ENCODE measurements at regions not wholly inside any gene's neighbourhood (a gene's known extent, or its start where the extent isn't known, plus 50 kb on each side); places are given as distances from the start of the nearest gene placed in this dataset.
"Not testable (repeated sequence)": the region's sequence is repeated elsewhere in the genome, so short reads cannot be mapped to it uniquely, and the experiment has no call there.

- ATAC-seq (ENCODE audit: poor library complexity) (no peak), DNase-seq (no peak)
- intact Hi-C loops (cut with DNase I), result no loop called here
Observed at GRCh38 chr5:112560371-112560770, 141.3 kb upstream of the EPB41L4A start.

GRCh38 chr5:112563169-112563826 is 144.2 kb upstream of the EPB41L4A start:
- intact Hi-C loops (cut with DNase I), result no loop called here
- no peak for DNase-seq
- ATAC-seq (ENCODE audit: poor library complexity), result no peak

- DNase-seq, result no peak
- no peak for ATAC-seq (ENCODE audit: poor library complexity)
- intact Hi-C loops (cut with DNase I), result no loop called here
Observed at GRCh38 chr5:112566251-112566650, 147.2 kb upstream of the EPB41L4A start.

- DNase-seq, result no peak
- ATAC-seq (ENCODE audit: poor library complexity), result no peak
- intact Hi-C loops (cut with DNase I), result no loop called here
Observed at GRCh38 chr5:112569596-112569995, 150.5 kb upstream of the EPB41L4A start.

- ATAC-seq (ENCODE audit: poor library complexity) (no peak), DNase-seq (no peak)
- intact Hi-C loops (cut with DNase I), result no loop called here
Observed at GRCh38 chr5:112570708-112571444, 151.8 kb upstream of the EPB41L4A start.

- DNase-seq, result no peak
- intact Hi-C loops (cut with DNase I), result no loop called here
- no peak for ATAC-seq (ENCODE audit: poor library complexity)
Observed at GRCh38 chr5:112573441-112573840, 154.4 kb upstream of the EPB41L4A start.

GRCh38 chr5:112574536-112574935 is 155.5 kb upstream of the EPB41L4A start:
- DNase-seq (no peak), ATAC-seq (ENCODE audit: poor library complexity) (no peak)
- intact Hi-C loops (cut with DNase I), result no loop called here

- intact Hi-C loops (cut with DNase I), result no loop called here
- DNase-seq (peak; percentile 59), ATAC-seq (ENCODE audit: poor library complexity) (peak; percentile 73)
Observed at GRCh38 chr5:112576298-112576925, 157.3 kb upstream of the EPB41L4A start.

- intact Hi-C loops (cut with DNase I), result no loop called here
- DNase-seq (no peak), ATAC-seq (ENCODE audit: poor library complexity) (no peak)
Observed at GRCh38 chr5:112579599-112580170, 158.0 kb upstream of the APC start.

GRCh38 chr5:112581811-112582320 is 155.8 kb upstream of the APC start:
- intact Hi-C loops (cut with DNase I), result no loop called here
- no peak for ATAC-seq (ENCODE audit: poor library complexity)
- DNase-seq, result no peak

- intact Hi-C loops (cut with DNase I), result no loop called here
- ATAC-seq (ENCODE audit: poor library complexity), result no peak
- DNase-seq, result no peak
Observed at GRCh38 chr5:112583166-112583565, 154.5 kb upstream of the APC start.

- no peak for DNase-seq
- no peak for ATAC-seq (ENCODE audit: poor library complexity)
- intact Hi-C loops (cut with DNase I), result no loop called here
Observed at GRCh38 chr5:112584781-112585180, 152.9 kb upstream of the APC start.

- DNase-seq (no peak), ATAC-seq (ENCODE audit: poor library complexity) (no peak)
Observed at GRCh38 chr5:112586596-112587062, 151.1 kb upstream of the APC start.

GRCh38 chr5:112590858-112591257 is 146.8 kb upstream of the APC start:
- intact Hi-C loops (cut with DNase I); ATAC-seq (ENCODE audit: poor library complexity); DNase-seq: not testable (repeated sequence)

More at GRCh38 chr5:112586596-112587062, 151.1 kb upstream of the APC start:
- intact Hi-C loops (cut with DNase I), result no loop called here

- DNase-seq (no peak), ATAC-seq (ENCODE audit: poor library complexity) (no peak)
- intact Hi-C loops (cut with DNase I), result no loop called here
Observed at GRCh38 chr5:112594095-112594850, 143.4 kb upstream of the APC start.

GRCh38 chr5:112594941-112595340 is 142.7 kb upstream of the APC start:
- ATAC-seq (ENCODE audit: poor library complexity), result no peak
- intact Hi-C loops (cut with DNase I), result no loop called here

GRCh38 chr5:112597831-112598230 is 139.9 kb upstream of the APC start:
- ATAC-seq (ENCODE audit: poor library complexity) (no peak), DNase-seq (no peak)
- intact Hi-C loops (cut with DNase I), result no loop called here

More at GRCh38 chr5:112594941-112595340, 142.7 kb upstream of the APC start:
- no peak for DNase-seq

- ATAC-seq (ENCODE audit: poor library complexity); intact Hi-C loops (cut with DNase I); DNase-seq: not testable (repeated sequence)
Observed at GRCh38 chr5:112600510-112600909, 137.2 kb upstream of the APC start.

Data from Right ventricle myocardium superior (tissue), 1 donor.